K562 (cell line): ENCODE measurements at regions not wholly inside any gene's neighbourhood (a gene's known extent, or its start where the extent isn't known, plus 50 kb on each side); places are given as distances from the start of the nearest gene placed in this dataset.

Experiments used
- ATAC-seq: fragments of 200-7000 bp; cut with Tn5 transposase; 3 replicates; pipeline ENCODE4 v1.9.1; 2020; ENCODE audit warnings: moderate library complexity
- BruUV-seq: library from RNA; stranded (reverse); fragments of 400-500 nt; replicated peaks from 2 replicates; lab custom pipeline; 2021; lab: Mats Ljungman, UMichigan
- CTCF ChIA-PET: fragments of 300-600 bp; formaldehyde crosslinking; extraction: SDS; loops from one replicate; lab custom pipeline; 2021; ENCODE audit warnings: low intra/inter-chr PET ratio; lab: Yijun Ruan, JAX
- POLR2A ChIA-PET: fragments of 300-600, 350-650 bp; sonication (Branson Sonifier 250); formaldehyde crosslinking; extraction: SDS; loops from one replicate; lab custom pipeline; 2021; ENCODE audit warnings: antibody characterized with exemption, inconsistent platforms; lab: Yijun Ruan, JAX
- DNase-seq, 4 experiments: peaks; one replicate each; pipeline versions ENCODE4 v3.0.0 to v3.0.0-alpha.2; 2011 to 2018; ENCODE audit warnings: low spot score in 3 of 4, mixed read lengths in 3 of 4; ENCODE audit errors: extremely low read depth in 1 of 4
- FAIRE-seq: peaks from 2 replicates; lab custom pipeline; 2011; peaks lifted over from hg19 to GRCh38; lab: Jason Lieb, UNC
- H2AFZ ChIP-seq: 2 replicates; pipeline ENCODE4 v1.6.0; 2011; ENCODE audit warnings: low read depth, low read length, control low read depth, inconsistent platforms
- H3K27ac ChIP-seq: fragments of 200-600 bp; 3 replicates; pipeline ENCODE4 v1.8.0; 2011; ENCODE audit warnings: low read depth, mild to moderate bottlenecking, control low read depth, inconsistent platforms, low read length, moderate library complexity, mixed read lengths; ENCODE audit errors: extremely low read depth
- H3K27me3 ChIP-seq, 2 experiments: fragments of 300-600 bp in 1 of 2; 2 replicates in 1 of 2; 3 replicates in 1 of 2; pipeline versions ENCODE4 v1.6.0 to v1.8.0; 2011; ENCODE audit warnings: inconsistent platforms in 2 of 2, low read length in 2 of 2, mild to moderate bottlenecking in 1 of 2, mixed read lengths in 1 of 2, moderate library complexity in 1 of 2; ENCODE audit not compliant: control insufficient read depth in 2 of 2, insufficient read depth in 2 of 2
- H3K36me3 ChIP-seq: fragments of 300-600 bp; 3 replicates; pipeline ENCODE4 v1.8.0; 2011; ENCODE audit warnings: mild to moderate bottlenecking, low read length, inconsistent platforms; ENCODE audit not compliant: control insufficient read depth, insufficient read depth
- H3K4me1 ChIP-seq, 2 experiments: fragments of 200-600 bp in 1 of 2; replicated peaks in 1 of 2; 2 replicates in 1 of 2; 3 replicates in 1 of 2; pipeline versions ENCODE4 v1.5.1 to v1.8.0; 2011; ENCODE audit warnings: inconsistent platforms in 2 of 2, low read length in 2 of 2, mild to moderate bottlenecking in 1 of 2, mixed read lengths in 1 of 2, moderate library complexity in 1 of 2; ENCODE audit not compliant: control insufficient read depth in 2 of 2, insufficient read depth in 2 of 2
- H3K4me2 ChIP-seq: 2 replicates; pipeline ENCODE4 v1.6.1; 2011; ENCODE audit warnings: low read length, control low read depth, inconsistent platforms, mixed read lengths; ENCODE audit not compliant: insufficient read depth
- H3K4me3 ChIP-seq: fragments of 200-600 bp; sonication (generic), shearing (Covaris generic); 2 replicates; pipeline ENCODE4 v1.5.1; 2016; ENCODE audit warnings: control low read depth, inconsistent platforms
- H3K79me2 ChIP-seq: fragments of 200-600 bp; 3 replicates; pipeline ENCODE4 v1.8.0; 2011; ENCODE audit warnings: low read length, inconsistent platforms; ENCODE audit not compliant: control insufficient read depth, insufficient read depth
- H3K9ac ChIP-seq, 2 experiments: 2 replicates each; pipeline versions ENCODE4 v1.6.0 to v1.6.1; 2011; ENCODE audit warnings: low read depth in 2 of 2, low read length in 2 of 2, control low read depth in 1 of 2, inconsistent platforms in 1 of 2, mild to moderate bottlenecking in 1 of 2, mixed read lengths in 1 of 2; ENCODE audit not compliant: insufficient read depth in 1 of 2
- H3K9me1 ChIP-seq: one replicate; pipeline ENCODE4 v1.6.0; 2011; ENCODE audit warnings: inconsistent platforms, mild to moderate bottlenecking, low read length, moderate library complexity; ENCODE audit not compliant: control insufficient read depth, insufficient read depth
- H3K9me3 ChIP-seq: replicated peaks from 2 replicates; pipeline ENCODE4 v1.5.1; 2011; ENCODE audit warnings: low read depth, low read length, inconsistent platforms; ENCODE audit not compliant: control insufficient read depth, insufficient read depth
- H4K20me1 ChIP-seq: replicated peaks from 2 replicates; pipeline ENCODE4 v1.6.1; 2011; ENCODE audit warnings: low read length, inconsistent platforms, mixed read lengths; ENCODE audit not compliant: control insufficient read depth, insufficient read depth
- BCL6 ChIP-seq: fragments of 250-450 bp; sonication (Bioruptor Pico); IDR thresholded peaks from 2 replicates; pipeline ENCODE4 v1.4.0; 2020
- CHD1 ChIP-seq: fragments of 200-600 bp; sonication (generic); IDR thresholded peaks from one replicate; pipeline ENCODE4 v1.6.1; 2012; ENCODE audit warnings: mild to moderate bottlenecking, moderate library complexity, low read length, inconsistent platforms
- ETS1 ChIP-seq: conservative IDR thresholded peaks from 2 replicates; pipeline ENCODE4 v1.6.1; 2011; ENCODE audit warnings: low read depth, mild to moderate bottlenecking, low read length; ENCODE audit not compliant: control insufficient read depth
- GTF2E2 ChIP-seq: fragments of 200-800 bp; sonication (Bioruptor generic); IDR thresholded peaks from 2 replicates; pipeline ENCODE4 v1.6.1; 2016; ENCODE audit warnings: missing genetic modification characterization, missing compliant biosample characterization
- GTF2F1 ChIP-seq: IDR thresholded peaks from 2 replicates; pipeline ENCODE4 v1.6.1; 2011; ENCODE audit warnings: low read depth, low read length, improper control_type of control experiment
- HINFP ChIP-seq: fragments of 450-650 bp; conservative IDR thresholded peaks from 2 replicates; pipeline ENCODE4 v1.6.1; 2016; ENCODE audit warnings: missing genetic modification characterization, low read depth, mild to moderate bottlenecking, control low read depth, missing compliant biosample characterization
- HMG20B ChIP-seq: fragments of 250-450 bp; sonication (Bioruptor Pico); IDR thresholded peaks from 2 replicates; pipeline ENCODE4 v1.5.0; 2021; ENCODE audit warnings: mild to moderate bottlenecking
- KDM4B ChIP-seq, 2 experiments: fragments of 450-650 bp in 1 of 2; sonication (generic) in 1 of 2; IDR thresholded peaks; 2 replicates each; pipeline ENCODE4 v1.6.1; 2016 to 2017; ENCODE audit warnings: borderline replicate concordance in 2 of 2, antibody characterized with exemption in 1 of 2, low read depth in 1 of 2, mild to moderate bottlenecking in 1 of 2
- LCOR ChIP-seq: sonication (generic); formaldehyde crosslinking; IDR thresholded peaks from 2 replicates; pipeline ENCODE4 v1.8.0; 2022; ENCODE audit warnings: mild to moderate bottlenecking, missing genetic modification reagents
- MCM7 ChIP-seq, 2 experiments: fragments of 450-650 bp; IDR thresholded peaks; 2 replicates each; pipeline ENCODE4 v1.6.1; 2016 to 2018
- PATZ1 ChIP-seq: fragments of 250-450 bp; sonication (Bioruptor Pico); IDR thresholded peaks from 2 replicates; pipeline ENCODE4 v1.5.0; 2020; ENCODE audit warnings: mild to moderate bottlenecking, borderline replicate concordance
- POLR2B ChIP-seq: fragments of 450-650 bp; IDR thresholded peaks from 2 replicates; pipeline ENCODE4 v1.6.1; 2018; ENCODE audit warnings: low read depth; ENCODE audit not compliant: partially characterized antibody
- TAF9B ChIP-seq: fragments of 450-650 bp; IDR thresholded peaks from 2 replicates; pipeline ENCODE4 v1.6.1; 2018; ENCODE audit warnings: mild to moderate bottlenecking; ENCODE audit not compliant: partially characterized antibody
- TCF3 ChIP-seq: sonication (generic); formaldehyde crosslinking; IDR thresholded peaks from 2 replicates; pipeline ENCODE4 v1.4.0; 2020; ENCODE audit warnings: mild to moderate bottlenecking, missing genetic modification reagents
- ZNF134 ChIP-seq: fragments of 250-450 bp; sonication (Bioruptor Pico); conservative IDR thresholded peaks from 2 replicates; pipeline ENCODE4 v1.4.0; 2020
- ZNF184 ChIP-seq: sonication (generic); formaldehyde crosslinking; IDR thresholded peaks from 2 replicates; pipeline ENCODE4 v1.5.0; 2020; ENCODE audit warnings: missing genetic modification reagents
- ZNF408 ChIP-seq: fragments of 250-450 bp; sonication (Bioruptor Pico); IDR thresholded peaks from 2 replicates; pipeline ENCODE4 v1.4.0; 2020; ENCODE audit warnings: low read depth, mild to moderate bottlenecking, moderate library complexity
- WGBS: fragments of 100-300 bp; shearing (Covaris generic); methylation state at CpG from one replicate; pipeline ENCODE4 v1.1.6; 2016; ENCODE audit warnings: low coverage, mixed read lengths; ENCODE audit not compliant: insufficient coverage; ENCODE audit errors: missing lambda C conversion rate; 5-methylcytosine and 5-hydroxymethylcytosine counted together
- in situ Hi-C: fragments of 300-500 bp; cut with MboI; formaldehyde crosslinking; loops from 4 replicates; pipeline ENCODE4 v1.15.0; 2018; ENCODE audit warnings: inconsistent platforms, mixed read lengths
- intact Hi-C: fragments of 100-400 bp; cut with micrococcal nuclease; formaldehyde crosslinking; loops from 2 replicates; pipeline ENCODE4 v1.14.2; 2022

- TF ChIP-seq HINFP (tag) (no peak), HMG20B (no peak), ZNF134 (CRISPR knock-in tag) (no peak), MCM7 (IDR thresholded peaks at IDR 0.05) (no peak), LCOR (CRISPR knock-in tag) (no peak), GTF2E2 (no peak)
These were observed 595.2 kb downstream of the ZIC1 start (continued) for GRCh38 chr3:148004331-148004730.

GRCh38 chr3:148005456-148005855, 596.3 kb downstream of the ZIC1 start:
- no peak overlapping the region for H3K27ac ChIP-seq
- 8% methylated on average over 2 of the region's 2 CpGs for WGBS
- no peak overlapping the region for H3K4me3 ChIP-seq
- intact Hi-C loops (no loop called here), in situ Hi-C loops (no loop called here)
- H3K9me1 ChIP-seq: no peaks in the 10 kb centered on the region
- no peaks in the 10 kb centered on the region for H3K4me1 ChIP-seq
- H3K27me3 ChIP-seq: no peaks in the 10 kb centered on the region
- no peak for DNase-seq
- BruUV-seq: no TSS peak
- H3K9ac ChIP-seq: no peak overlapping the region
- no peaks in the 10 kb centered on the region for H3K36me3 ChIP-seq
- H4K20me1 ChIP-seq: no peaks in the 10 kb centered on the region
- no peak overlapping the region for H2AFZ ChIP-seq
- no peaks in the 10 kb centered on the region for H3K9me3 ChIP-seq
- H3K79me2 ChIP-seq: no peaks in the 10 kb centered on the region
- ChIA-PET CTCF (no interaction called here), POLR2A (no interaction called here)
- H3K4me2 ChIP-seq: no peak overlapping the region
- no peak for ATAC-seq
- FAIRE-seq: no peak
- TF ChIP-seq TAF9B: no peak
- no peak for TF ChIP-seq GTF2F1
- TF ChIP-seq ETS1: no peak
- no peak for TF ChIP-seq PATZ1 (CRISPR knock-in tag)
- TF ChIP-seq BCL6: no peak
- TF ChIP-seq ZNF184: no peak
- TF ChIP-seq POLR2B: no peak
- no peak for TF ChIP-seq CHD1
- no peak for TF ChIP-seq ZNF408
- no peak for TF ChIP-seq KDM4B (IDR thresholded peaks at IDR 0.05; ENCODE audit: borderline replicate concordance in 2 of 2, low read depth in 1 of 2)
- no peak for TF ChIP-seq TCF3 (CRISPR knock-in tag)
